HG03097 (cell line): ENCODE measurements at regions not wholly inside any gene's neighbourhood (a gene's known extent, or its start where the extent isn't known, plus 50 kb on each side); places are given as distances from the start of the nearest gene placed in this dataset.
"Not testable (repeated sequence)": the region's sequence is repeated elsewhere in the genome, so short reads cannot be mapped to it uniquely, and the experiment has no call there.

Experiments used
- ATAC-seq: cut with Tn5 transposase; IDR thresholded peaks from one replicate; pipeline ENCODE4 v1.9.1; 2021; ENCODE audit not compliant: unreplicated experiment, low FRiP score

GRCh38 chr3:19825193-19825592 lies 108.8 kb downstream of the EFHB start:
- ATAC-seq: no peak

DNA sequence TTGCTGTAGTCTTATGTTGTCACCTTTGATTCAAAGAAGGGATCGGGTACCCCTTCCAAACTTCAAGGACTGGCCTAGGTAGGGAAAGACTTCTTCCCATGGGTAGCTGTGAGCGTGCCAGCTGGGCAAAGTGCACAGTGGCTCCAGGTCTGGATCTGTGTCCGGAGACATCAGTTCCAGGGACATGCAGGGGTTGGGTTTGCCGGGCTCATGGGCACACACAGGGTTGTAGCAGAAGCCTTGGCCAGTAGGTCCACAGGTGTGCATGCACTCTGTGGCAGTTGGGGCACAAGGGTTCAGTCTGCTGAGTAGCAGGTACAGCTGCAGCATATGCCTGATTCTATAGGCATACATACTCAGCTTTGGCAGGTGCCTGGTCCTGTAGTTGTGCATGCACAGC lies 111.2 kb downstream of the EFHB start:
- ATAC-seq: no peak

- ATAC-seq: no peak
Measured at GRCh38 chr3:19816631-19817030, 117.4 kb downstream of the EFHB start.

DNA sequence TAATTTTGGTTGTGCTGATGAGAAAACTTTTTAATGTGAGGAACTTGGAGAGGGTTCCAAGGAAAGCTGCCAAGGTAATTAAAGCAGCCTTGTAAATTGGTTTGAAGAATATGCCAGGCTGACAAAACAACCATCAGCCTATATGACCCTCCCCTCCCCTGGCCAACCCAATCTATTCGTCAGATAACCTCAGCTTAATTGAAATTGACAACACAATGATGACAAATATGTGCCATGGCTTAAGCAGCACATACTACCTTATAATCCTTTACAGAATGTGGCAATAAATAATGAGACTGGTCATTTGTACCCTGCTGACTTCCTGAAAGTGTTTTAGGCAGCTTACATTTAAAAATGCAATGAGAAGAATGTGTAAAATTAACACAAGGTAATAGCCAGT lies 118.2 kb downstream of the EFHB start:
- no peak for ATAC-seq

DNA sequence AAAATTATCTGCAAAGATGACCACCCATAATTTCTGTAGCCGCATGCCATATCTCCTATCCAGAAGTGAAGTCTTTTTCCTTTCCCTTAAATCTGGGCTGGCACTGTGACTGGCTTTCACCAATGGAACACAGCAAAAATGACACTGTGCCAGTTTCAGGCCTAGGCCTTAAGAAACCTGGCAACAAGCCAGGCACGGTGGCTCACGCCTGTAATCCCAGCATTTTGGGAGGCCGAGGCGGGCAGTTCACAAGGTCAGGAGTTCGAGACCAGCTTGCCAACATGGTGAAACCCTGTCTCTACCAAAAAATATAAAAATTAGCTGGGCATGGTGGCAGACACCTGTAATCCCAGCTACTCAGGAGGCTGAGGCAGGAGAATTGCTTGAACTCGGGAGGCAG lies 120.3 kb downstream of the EFHB start:
- not testable (repeated sequence) for ATAC-seq

DNA sequence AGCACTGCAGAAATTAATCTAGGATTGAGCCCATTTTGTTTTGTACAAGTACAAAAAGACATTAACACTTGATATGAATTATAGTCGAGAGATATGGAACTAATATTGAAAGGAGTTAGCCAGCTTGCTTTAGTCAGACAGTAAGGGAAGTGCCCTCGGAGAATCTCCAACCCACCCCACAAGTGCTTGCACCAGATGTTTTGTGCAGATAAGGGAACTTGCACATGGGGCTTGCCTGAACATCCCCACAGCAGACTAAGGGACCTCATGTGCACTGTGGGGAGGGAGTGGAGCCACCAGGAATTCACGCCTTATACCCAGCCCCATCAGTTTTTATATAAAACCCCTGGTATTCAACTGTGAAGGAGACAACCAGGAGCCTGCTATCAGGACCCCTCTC lies 122.3 kb downstream of the EFHB start:
- ATAC-seq: no peak

- no peak for ATAC-seq
Measured at GRCh38 chr3:19808834-19809233, 125.2 kb downstream of the EFHB start.

- ATAC-seq: no peak
Measured at GRCh38 chr3:19799887-19800286, 134.1 kb downstream of the EFHB start.

- ATAC-seq: no peak
Measured at GRCh38 chr3:19799115-19799514, 134.9 kb downstream of the EFHB start.

GRCh38 chr3:19798324-19798723 lies 135.7 kb downstream of the EFHB start:
- no peak for ATAC-seq

- no peak for ATAC-seq
Measured at GRCh38 chr3:19792388-19792787, 141.6 kb downstream of the EFHB start.

DNA sequence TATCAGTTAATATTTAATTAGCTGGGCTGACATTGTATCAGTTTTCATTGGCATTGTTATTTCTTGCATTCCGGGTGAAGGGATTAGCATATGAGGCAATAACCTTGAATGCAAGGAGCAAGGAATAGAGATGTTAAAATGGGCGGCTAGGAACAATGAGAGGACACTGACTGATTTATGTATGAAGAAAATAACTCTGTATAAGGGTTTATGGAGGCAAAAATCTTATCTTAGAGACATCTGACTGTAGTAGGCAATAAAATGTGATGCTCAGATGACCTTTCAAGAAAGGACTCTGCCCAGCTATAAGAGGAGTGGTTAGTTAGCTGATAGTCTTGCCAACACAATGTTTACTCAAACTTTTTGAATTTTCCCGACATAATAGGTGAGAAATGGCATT lies 158.3 kb downstream of the EFHB start:
- no peak for ATAC-seq

- ATAC-seq: no peak
Measured at GRCh38 chr3:19769694-19770093, 164.3 kb downstream of the EFHB start.

DNA sequence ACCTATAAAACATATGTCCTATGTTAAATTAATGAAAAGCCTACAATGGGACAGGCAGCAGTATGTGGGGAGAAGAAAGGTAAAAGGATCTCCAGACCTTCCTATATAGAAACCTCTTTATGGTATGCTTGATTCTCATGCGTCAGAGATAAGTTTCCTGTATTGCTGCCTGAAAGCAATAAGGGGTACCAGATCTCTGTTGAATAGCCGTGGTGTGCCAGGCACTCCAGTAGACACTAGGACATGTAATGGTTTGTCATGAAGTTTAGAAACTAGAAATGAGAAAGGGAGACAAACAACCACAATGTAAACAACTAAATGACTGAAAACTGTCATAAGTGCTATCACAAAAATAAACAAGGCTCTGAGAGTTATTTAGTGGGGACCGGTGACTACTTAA lies 168.1 kb downstream of the EFHB start:
- no peak for ATAC-seq

GRCh38 chr3:19757773-19758172 lies 176.2 kb downstream of the EFHB start:
- ATAC-seq: no peak

GRCh38 chr3:19749448-19750017 lies 184.5 kb downstream of the EFHB start:
- no peak for ATAC-seq

- ATAC-seq: no peak
Measured at GRCh38 chr3:19748782-19749447, 185.1 kb downstream of the EFHB start.

DNA sequence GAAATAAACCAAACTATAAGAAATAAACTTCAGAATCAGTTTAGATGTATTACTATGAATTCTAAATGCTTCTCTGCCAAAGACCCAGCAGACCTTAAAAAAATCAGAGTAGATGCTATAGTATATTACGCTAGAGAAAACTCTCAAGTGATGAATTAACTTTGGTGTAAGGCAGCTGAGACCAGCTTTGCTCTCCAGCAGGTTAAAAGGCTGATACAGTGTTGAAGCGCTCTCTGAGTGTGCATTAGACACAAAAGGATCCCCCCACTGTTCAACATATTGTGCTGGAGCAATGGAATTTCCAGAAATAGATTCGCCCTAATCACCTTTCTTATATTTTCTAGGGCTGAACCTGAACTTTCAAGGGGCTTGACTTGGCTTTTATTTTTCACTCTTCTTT lies 190.0 kb downstream of the EFHB start:
- ATAC-seq: no peak

DNA sequence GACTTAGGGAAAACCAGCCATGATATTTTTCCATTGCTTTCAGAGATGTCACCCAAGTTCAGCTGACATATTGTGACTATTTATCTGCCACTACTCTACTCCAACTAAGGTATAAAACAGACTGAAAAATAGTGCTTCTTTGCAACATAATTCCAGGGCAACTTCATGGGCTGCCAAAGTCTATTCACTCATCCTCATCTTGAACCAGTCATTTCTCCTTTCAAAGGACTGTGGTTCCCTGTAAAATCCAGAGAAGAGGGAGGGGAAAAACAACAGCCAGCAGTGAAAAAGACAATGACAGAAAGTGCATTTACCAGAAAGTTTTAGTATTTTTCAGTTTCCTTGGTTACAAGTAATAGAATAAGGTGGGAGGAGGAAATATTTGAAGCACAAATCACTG lies 191.1 kb downstream of the EFHB start:
- ATAC-seq: no peak

- ATAC-seq: no peak
Measured at GRCh38 chr3:19739504-19739903, 194.5 kb downstream of the EFHB start.

DNA sequence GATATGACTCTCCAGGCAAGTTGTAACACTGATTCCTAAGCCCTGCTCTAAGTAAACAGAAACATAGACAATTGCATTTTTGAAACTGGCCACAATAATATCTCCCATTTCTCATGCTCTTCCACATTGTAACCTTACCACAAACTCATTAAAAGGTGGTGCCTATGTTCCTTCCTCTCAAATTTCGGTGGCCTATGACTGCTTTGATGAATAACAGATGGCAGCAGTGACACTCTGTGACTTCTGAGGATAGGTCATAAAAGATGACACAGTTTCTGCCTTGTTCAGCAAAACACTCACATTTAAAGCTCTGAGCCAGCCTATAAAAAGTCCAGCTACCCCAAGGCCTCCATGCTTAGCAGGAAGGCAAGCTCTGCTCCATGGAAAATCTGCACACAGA lies 195.2 kb downstream of the EFHB start:
- no peak for ATAC-seq

- no peak for ATAC-seq
Measured at GRCh38 chr3:19735111-19735510, 198.9 kb downstream of the EFHB start.

DNA sequence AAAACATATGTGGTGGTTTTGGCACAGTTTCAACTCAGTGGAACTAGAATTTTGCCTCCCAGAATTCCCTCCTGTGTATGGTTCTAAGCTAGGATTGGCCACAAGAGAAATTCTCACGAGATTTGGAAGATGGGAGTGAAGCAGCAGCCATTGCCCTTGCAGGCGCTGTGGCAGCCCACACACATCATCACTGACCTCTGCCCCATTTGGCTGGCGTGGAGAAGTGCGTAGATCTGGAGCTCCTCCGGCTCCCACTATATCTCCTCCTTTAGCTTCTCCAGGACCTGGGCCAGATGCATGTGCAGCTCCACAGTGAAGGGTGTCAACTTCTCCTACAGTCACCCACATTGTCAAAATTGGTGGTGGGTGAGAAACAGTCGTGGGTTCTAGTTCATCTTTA lies 199.6 kb downstream of the EFHB start:
- ATAC-seq: no peak
